NCI-H2029 (cell line): ENCODE measurements at regions not wholly inside any gene's neighbourhood (a gene's known extent, or its start where the extent isn't known, plus 50 kb on each side); places are given as distances from the start of the nearest gene placed in this dataset.
"Not testable (repeated sequence)": the region's sequence is repeated elsewhere in the genome, so short reads cannot be mapped to it uniquely, and the experiment has no call there.

Source experiments
- DNase-seq: peaks from one replicate; lab custom pipeline; 2025; lab: John Stamatoyannopoulos, UW

- DNase-seq, result peak; percentile 48
Measured at GRCh38 chr18:78790960-78791359, 188.7 kb upstream of the SALL3 start.

DNA sequence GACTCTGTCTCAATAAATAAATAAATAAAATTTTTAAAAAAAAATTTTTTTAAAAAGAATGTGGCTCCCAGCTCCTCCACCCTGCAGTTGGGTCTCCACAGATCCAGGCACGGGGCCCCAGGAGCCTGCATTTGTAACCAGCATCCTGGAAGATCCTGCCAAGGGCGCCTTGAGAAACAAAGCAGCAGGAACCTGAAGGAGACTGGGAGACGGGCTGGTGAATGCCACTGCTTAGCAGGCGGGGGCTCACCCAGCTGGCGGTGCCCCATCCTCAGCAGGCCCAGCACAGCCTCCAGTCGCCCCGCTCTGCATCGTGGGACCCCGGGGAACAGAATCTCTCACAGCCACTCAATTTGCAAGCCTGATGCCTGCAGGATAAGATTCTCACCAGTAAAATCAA is 187.5 kb upstream of the SALL3 start:
- no peak for DNase-seq

DNA sequence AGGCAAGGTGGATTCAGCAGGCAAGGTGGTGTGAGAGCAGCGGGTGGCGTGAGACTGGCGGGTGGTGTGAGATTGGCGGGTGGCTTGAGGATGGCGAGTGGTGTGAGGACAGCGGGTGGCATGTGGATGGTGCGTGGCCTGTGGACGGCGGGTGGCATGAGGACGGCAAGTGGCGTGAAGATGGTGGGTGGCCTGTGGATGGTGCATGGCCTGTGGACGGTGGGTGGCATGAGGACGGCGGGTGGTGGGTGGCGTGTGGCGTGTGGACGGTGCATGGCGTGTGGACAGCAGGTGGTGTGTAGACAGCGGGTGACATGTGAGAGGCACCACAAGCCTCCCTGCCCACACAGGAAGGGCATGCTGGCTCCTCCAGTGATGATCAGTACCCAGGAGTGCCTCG is 186.9 kb upstream of the SALL3 start:
- no peak for DNase-seq

- no peak for DNase-seq
Measured at GRCh38 chr18:78793313-78794070, 186.1 kb upstream of the SALL3 start.

DNA sequence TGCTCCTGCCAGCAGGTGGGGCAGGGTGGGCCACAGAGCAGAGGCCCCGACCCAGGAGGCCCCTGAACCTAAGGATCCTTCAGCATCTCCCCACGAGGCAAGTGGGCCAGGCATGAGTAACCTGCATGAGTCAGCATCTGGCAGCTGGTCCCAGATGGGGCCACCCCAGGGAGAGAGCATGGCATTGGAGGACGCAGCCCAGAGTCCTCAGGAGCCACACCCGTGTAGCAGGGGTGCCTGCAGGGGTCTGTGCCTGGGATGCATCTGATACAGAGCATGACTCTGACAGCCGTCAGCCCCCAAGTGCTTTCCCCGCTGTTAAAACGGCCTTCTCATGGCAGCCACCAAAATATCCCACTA is 185.6 kb upstream of the SALL3 start:
- no peak for DNase-seq

GRCh38 chr18:78796693-78797455 is 182.7 kb upstream of the SALL3 start:
- DNase-seq, result no peak

- no peak for DNase-seq
Measured at GRCh38 chr18:78797499-78797898, 182.1 kb upstream of the SALL3 start.

DNA sequence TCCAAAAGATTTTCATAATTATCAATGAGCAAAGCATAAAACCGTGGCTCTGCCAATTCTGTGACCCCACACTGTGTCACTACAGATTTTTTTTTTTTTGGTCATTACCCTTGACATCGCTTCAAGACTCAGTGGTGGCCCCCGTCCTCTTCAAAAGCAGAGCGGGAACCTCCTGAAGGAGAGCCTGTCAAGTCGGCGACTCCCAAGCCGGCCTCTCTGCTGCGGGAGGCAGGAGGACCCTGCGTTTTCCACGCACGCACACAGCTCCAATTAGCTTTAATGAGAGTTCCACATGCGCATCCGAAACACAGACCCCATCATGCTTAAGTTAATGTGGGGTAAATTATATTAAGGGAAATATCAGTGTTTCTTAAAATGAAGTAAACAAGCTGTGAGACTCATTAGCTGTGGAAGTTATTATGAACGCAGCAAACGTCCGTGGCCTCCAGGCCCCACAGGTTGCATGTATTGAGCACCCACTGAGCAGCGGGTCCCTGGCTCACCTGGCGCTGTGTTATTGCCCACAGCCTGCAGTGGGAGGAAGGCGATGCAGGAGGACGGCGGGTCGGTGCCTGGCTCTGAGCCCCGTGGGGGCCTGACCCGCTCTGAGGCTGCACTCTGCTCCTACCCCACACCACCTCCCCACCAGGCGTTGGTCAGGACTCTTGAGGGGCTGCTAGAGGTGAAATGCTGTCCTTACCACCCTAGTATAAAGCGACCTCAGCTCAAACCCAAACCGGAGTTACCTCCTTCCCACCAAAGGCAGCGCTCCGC is 181.0 kb upstream of the SALL3 start:
- no peak for DNase-seq

DNA sequence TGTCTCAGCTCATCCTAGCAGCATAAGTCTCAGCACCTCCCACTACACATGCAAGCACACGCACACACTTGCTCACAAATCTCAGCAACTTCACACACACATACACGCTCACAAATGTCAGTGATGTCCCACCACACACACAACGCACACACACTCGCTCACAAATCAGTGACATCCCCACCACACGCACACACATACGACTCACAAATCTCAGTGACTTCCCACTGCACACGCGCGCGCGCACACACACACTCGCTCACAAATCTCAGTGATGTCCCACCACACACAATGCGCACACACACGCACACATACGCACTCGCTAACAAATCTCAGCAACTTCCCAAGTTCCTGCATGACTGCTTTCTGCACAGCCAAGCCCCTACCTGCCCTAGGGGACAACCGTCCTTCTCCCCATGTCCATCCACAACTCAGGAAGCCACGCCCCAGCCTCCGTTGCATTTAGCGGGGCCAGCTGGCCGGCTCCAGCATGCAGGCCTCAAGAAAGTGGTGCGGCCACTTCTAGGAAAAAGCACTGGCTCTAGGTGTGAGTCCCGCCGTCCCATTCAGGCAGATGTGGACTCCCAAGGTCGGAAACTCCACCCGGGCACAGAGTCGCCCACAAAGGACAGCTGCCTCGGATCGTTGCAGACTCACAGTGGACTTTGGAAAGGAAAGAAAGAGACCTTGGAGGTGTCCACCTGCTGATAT is 180.1 kb upstream of the SALL3 start:
- no peak for DNase-seq

DNA sequence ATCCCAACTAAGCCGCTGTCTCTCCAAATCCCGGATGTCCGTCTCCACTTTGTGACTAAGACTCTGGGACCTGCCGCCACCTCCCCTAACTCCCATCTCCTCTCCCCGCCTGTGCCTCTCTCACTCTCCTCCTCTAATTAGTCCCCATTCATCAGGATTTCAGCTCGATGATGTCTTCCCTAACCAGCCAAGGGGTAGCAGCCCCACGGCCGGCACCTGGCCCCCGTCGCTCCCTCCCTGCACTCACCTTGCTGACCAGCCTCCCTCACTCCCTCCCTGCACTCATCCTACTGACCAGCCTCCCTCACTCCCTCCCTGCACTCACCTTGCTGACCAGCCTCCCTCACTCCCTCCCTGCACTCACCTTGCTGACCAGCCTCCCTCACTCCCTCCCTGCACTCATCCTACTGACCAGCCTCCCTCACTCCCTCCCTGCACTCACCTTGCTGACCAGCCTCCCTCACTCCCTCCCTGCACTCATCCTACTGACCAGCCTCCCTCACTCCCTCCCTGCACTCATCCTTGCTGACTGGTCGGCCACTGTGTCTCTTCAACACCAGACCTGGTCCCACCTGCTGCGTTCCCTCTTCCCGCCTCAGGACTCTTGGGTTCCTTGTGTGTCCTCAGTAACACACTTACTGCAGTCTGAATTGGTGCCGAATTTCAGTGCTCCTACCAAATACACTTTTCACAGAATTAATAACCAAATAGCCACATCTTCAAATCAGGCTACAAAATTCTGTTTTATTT is 179.3 kb upstream of the SALL3 start:
- not testable (repeated sequence) for DNase-seq

DNA sequence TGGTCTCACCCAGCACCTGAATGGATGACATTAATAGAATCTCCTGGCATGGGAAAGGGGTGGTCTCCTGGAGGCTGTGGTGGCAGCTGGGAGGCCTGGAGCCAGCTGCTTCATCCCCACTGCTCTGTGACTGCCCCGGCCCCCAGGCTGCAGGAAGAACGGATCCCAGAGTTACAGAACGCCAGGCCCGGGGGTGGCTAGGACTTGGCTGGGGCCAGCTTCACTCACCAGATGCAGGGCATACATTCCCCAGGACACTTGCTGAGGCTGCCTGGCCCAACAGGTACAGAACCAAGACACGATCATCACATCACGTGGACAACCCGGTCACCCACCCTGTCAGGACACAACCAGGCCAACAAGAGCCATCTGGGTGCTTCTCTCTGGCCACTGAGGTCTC is 178.6 kb upstream of the SALL3 start:
- DNase-seq, result no peak

DNA sequence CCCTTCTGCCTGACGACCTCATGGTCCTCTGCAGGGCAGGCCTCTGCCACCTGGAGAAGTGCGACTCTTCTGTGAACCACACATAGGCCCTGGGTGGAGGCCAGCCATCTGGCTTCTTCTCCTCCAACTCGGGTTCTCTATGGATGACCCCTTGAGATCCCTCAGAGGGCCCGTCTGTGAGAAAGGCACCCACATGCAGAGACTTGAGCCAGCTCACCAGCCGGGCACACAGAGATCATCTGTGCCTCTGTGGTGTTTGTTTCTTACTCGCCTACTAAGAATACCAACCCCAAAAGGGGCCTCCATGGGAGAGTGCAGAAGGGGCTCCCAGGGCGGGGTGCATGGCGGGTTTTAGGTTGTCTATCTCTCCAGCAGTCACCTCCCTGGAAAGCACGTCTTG is 176.5 kb upstream of the SALL3 start:
- DNase-seq, result no peak

DNA sequence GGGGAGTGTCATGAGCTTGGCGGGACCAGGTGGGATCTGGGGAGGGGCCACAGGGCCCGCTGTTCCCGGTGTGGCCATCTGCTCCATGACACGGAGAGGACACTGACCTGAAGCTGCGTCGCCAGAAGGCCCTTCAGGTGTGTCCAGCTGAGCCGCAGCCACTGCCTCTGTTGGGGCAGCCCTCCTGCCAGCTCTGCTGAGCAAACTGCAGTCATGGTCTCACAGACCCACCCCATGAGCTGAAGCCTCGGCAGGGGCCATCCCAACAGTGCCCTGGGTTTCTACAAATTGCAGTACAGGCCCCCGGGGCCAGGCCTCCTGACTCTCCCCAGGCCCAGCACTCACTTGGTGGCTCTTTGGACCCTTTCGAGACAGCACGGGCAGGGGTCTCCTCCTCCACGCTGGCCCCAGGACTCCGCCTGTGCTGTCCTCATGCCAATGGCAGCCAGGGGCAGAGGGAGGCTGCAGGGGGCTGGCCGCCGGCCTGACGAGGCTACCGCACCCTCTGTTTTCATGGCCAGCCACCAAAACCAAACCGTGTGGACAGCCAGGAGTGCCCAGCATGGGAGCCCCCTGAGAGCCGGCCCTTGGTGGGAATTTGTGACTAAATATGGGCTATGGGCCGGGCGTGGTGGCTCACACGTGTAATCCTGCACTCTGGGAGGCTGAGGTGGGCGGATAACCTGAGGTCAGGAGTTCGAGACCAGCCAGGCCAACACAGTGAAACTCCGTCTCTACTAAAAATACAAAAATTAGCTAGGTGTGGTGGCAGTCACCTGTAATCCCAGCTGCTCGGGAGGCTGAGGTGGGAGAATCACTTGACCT is 175.2 kb upstream of the SALL3 start:
- no peak for DNase-seq

DNA sequence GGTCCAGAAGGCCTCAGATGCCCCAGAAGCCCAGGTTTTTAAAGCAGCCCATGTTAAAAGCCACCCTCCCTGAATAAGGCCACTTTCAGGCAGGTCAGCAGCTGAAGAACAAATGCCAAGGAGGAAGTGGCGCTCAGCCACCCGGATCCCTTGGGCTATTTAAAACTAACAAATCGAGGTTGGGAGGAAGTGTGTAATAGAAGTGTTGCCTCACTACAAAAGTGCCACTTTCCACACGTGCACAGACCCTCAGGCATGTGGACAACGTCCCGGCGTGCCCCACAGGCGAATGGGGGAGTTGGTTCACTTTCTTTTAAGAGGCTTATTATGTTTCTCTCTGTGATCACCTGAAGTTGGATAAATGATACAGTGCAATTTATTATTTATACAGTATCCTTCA is 173.8 kb upstream of the SALL3 start:
- DNase-seq, result no peak

- no peak for DNase-seq
Measured at GRCh38 chr18:78807668-78808067, 171.9 kb upstream of the SALL3 start.

- no peak for DNase-seq
Measured at GRCh38 chr18:78809845-78810244, 169.8 kb upstream of the SALL3 start.

GRCh38 chr18:78810706-78811105 is 168.9 kb upstream of the SALL3 start:
- no peak for DNase-seq

GRCh38 chr18:78812067-78812466 is 167.6 kb upstream of the SALL3 start:
- DNase-seq, result no peak

DNA sequence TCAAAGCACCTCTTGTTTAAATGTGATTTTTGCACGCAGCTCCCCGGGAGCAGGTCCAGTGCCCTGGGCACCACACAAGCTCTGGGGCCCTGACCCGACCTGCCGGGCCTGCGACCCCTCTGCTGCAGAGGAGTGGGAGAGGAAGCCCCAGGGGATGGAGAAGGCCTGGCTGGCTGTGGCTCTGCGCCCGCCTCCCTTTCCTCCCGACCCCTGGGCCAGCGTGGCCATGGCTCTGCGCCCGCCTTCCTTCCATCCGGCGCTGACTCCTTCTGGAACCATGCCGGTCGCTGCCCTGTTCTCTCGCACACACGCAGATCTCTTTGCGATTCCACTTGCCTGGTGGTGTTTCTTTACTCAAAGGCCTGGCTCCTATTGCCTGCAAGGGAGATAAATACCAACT is 166.5 kb upstream of the SALL3 start:
- no peak for DNase-seq

DNA sequence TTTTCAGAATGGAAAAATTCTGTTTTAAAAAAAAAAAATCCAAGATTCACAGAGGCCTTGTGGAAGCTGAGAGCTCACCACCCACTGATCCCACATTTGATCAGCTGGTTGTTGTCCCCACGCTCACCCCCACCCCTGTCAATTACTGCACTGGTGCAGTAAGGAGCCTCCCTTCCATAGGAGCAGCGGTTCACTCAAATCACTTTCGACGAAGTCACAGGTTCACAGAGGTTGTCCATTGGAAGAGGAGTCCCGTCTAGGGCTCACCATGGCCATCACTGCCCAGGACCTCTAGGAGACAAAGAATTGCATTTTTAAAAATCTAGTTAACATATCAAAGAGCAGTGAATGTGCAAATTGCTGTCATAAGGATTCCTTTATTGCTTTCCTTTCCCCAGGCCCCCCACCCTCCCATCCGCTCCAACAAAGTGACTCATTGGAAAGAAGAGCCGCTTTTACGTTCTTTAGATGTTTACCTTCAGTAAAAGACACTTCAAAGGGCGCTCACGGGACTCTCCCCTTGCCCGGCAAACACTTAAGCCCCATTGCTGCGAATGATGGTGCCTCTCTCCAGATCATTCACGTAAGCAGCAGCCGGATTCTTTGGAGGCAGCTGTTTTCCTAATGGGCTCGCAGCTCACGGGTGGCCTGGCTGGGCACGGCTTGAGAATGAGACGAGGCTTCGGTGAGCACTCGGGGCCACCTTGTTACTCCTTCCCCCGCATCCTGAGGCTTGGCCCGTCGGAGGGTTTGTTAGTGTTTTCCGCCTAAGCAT is 165.5 kb upstream of the SALL3 start:
- peak; percentile 51 for DNase-seq
